ENCODE measurements at regions not wholly inside any gene's neighbourhood (a gene's known extent, or its start where the extent isn't known, plus 50 kb on each side); places are given as distances from the start of the nearest gene placed in this dataset.
"Not testable (repeated sequence)": the region's sequence is repeated elsewhere in the genome, so short reads cannot be mapped to it uniquely, and the experiment has no call there.

DNA sequence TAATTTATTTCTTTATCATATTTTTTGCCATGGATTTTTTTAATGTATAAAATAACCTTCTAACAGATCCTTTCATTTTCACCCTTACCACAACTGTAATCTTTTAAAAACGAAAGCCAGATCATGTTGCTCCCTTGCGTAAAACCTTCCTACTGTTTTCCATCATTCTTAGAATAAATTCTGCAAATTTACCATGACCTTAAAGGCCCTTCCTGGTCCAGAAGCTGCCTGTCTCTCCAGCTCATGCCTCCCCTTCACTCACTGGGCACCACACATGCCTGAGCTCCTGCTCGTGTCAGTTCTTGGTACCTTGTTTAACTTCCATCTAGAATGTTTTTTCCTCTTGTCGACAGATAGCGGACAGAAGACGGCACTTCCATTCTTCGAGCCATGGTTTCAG is 245.0 kb upstream of the CDH5 start:
- in situ Hi-C loops (cut with MboI; ENCODE audit: low sequenced_read_pairs), result no loop called here

DNA sequence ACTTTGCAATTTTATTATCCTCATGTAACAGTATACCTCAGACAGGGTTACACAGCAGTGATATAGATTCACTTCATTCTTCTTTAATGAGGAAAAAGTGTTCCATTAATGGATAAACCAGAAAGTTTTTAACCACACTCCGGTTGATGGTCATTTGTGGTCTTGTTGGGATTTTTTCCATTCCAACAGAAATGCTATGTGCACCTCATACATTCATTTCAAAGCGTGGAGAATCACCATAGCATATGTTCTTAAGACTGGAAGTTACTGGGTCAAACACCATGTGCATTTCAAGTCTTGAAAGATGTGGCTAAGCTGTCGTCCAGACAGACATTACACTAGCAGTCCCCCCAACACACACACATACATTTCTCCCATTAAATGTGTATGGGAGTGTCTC is 245.8 kb upstream of the CDH5 start:
- in situ Hi-C loops (cut with MboI; ENCODE audit: low sequenced_read_pairs), result no loop called here

DNA sequence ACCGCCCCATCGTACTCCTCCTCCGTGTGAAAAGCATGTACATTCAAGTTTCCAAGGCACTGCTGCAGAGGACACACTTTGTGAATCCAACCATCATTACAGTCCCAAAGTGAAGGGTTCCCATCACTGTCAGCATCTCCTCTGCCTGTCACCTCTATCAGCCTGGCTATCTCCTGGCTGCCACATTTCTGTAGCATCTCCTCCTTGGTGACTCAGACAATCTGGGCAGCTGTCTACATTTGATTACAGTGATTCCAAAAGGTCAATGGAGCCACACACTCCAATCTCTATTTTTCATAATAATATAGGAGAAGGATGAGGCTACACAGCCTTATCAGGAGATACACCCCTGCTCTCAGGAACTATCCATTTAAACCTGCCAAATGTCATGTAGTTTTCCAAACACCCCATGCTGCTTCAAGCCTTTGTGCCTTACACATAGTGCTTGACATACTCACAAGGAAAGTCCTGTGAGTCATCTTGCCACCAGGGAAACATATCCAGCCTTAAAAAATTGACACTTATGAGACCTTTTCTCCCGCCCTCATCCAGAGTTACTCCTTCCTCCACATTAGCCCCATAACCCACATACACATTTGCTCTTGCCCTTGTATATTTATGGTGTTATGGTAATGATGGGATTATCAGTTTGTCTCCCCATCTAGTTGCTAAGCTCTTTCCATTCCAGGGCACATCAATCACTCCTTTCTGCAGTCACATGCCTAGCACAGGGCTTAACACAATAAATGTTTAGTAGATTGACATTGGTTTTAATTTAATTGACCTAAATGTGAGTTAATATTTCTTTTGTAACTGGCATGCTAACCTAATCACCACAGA is 250.1 kb upstream of the CDH5 start:
- in situ Hi-C loops (cut with MboI; ENCODE audit: low sequenced_read_pairs), result no loop called here

DNA sequence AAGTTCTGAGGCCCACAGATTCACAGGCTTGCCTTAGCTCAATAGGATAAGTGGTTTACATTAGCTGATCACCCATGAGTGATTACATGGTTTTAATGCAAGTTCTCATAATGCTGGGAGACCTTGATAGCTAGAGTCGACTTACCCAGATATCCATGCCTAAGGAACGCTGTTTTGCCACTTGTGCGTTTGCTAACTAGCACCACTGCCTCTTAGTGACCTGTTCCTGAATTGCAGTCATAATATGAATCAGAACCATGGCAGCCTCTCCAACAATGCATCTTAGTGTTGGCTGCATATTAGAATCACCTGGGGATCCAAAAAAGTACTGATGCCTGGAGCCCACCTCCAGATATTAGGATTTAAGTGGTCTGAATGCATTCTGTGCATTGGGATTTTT is 251.1 kb upstream of the CDH5 start:
- in situ Hi-C loops (cut with MboI; ENCODE audit: low sequenced_read_pairs), result no loop called here

DNA sequence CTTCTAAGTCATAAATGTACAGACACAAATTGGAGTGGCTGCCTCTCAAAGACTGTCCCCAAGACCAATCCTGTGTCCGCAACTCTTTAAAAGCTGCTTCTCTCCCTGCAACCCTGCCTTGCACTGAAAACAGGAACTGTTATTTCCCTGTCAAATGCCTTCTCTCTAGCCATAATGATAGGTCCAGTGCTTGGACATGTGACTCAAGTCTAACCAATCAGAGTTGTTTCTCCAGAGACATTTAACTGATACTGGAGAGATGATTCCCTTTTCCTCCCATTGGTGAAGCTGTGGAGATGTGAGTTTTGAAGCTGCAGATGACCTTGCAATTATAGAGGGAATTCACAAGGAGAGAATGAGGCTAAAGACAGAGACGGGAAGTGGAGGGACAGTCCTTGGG is 253.3 kb upstream of the CDH5 start:
- in situ Hi-C loops (cut with MboI; ENCODE audit: low sequenced_read_pairs), result no loop called here

DNA sequence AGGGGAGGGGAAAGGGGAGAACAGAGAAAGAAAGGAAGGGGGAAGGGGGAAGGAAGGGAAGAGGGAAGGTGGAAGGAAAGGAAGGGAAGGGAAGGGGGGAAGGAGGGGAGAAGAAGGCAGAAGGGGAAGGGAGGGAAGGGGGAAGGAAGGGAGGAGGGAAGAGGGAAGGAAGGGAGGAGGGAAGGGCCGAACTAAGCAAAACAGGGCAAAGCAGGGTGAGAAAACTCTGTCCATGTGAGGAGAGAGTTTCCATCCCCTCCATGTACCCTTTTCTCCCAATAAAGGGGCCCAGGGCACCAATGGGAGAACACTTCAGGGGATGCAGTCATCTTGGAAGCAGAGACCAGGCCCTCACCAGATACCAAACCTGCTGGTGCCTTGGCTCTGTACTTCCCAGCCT is 256.8 kb upstream of the CDH5 start:
- in situ Hi-C loops (cut with MboI; ENCODE audit: low sequenced_read_pairs), result no loop called here

DNA sequence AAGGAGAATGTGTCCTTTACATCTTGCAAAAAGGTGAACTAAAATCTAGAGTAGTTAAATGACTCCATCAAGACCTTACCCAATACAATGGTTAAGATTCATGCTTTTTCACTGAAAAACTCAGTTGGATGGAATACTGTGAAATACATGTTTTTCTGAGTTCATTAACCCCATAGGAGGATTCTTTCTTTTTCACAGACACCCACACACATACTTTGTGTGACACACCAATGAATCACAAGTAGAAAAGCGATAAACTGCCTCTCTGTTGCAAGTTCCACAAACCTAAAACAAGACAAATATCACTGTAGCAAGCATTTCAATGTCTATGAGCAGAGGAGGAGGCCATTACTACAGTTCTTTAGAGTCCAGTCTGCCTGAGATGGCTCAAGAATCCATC is 258.8 kb upstream of the CDH5 start:
- in situ Hi-C loops (cut with MboI; ENCODE audit: low sequenced_read_pairs), result no loop called here

DNA sequence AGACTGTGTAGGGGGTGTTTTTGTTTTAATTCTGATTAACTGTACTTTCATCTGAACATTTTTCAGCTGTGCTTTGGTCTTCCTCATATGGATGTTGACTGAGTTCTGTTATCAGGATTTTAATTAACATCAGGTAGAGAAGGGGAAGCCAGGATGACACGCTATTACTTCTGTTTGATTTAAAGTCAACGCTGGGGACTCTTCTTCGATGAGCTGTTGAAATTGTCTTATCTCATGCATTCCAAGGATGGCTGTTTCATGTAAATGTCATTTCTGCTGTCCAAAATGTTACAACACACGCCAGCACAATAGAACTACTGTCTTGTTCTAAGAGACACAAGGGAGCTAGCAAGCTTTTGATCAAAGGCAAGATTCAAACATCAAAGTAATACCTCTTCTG is 263.3 kb upstream of the CDH5 start:
- in situ Hi-C loops (cut with MboI; ENCODE audit: low sequenced_read_pairs), result no loop called here

DNA sequence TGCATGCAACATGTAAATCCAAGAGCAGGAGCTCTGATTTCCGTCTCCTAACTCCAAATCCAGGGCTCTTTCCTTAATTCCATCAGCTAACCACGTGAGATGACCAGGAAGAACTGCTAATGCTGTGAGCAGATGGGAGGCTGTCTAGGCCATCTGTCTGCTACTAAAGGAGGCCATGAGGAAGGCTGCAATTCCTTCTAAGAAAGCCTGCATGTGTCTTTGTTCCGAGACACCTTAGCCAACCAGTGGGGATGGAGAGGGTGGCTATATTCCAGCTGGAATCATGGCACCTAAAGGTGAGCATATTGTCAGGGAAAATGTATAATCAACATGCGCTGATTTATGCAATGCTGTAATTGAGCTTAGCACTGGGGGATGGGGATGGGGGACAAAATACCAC is 267.2 kb upstream of the CDH5 start:
- in situ Hi-C loops (cut with MboI; ENCODE audit: low sequenced_read_pairs), result no loop called here

DNA sequence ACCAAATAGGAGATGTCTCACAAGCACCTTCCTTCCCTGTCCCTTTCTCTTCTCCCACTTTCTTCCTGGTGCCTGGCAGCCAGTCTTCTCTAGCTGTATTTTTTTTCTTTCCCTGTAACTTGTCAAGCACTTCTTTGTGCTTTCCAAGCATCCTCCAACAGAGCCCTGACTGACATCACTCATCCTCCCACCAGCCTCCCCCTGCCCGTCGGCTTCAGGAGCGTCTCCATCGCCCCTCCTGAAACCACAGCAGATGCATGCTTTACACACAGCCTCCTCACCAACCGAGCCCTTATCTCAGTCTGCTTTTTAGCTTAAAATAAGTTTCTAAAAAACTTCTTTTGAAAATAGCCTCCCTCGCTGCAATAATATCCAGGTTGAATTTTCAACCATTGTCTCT is 268.7 kb upstream of the CDH5 start:
- in situ Hi-C loops (cut with MboI; ENCODE audit: low sequenced_read_pairs), result no loop called here

DNA sequence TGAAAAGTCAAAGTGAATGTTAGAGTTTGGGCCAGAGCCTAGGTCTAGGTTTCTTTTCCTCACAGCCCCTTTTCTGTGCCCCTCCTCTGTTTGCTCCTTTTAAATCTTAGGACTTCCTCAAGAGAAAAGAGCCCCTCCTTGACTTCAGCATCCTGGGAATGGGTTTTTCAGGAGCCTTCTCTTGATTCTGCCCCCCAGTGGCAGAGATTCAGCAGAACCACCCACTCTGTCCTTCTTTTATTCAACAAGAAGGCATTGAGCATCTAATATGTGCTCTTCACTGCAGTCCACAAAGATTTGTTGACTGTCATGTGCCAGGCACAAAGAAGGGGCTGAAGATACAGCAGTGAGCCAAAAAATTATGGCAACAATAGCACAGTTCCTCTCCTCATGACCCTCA is 270.8 kb upstream of the CDH5 start:
- in situ Hi-C loops (cut with MboI; ENCODE audit: low sequenced_read_pairs), result no loop called here

DNA sequence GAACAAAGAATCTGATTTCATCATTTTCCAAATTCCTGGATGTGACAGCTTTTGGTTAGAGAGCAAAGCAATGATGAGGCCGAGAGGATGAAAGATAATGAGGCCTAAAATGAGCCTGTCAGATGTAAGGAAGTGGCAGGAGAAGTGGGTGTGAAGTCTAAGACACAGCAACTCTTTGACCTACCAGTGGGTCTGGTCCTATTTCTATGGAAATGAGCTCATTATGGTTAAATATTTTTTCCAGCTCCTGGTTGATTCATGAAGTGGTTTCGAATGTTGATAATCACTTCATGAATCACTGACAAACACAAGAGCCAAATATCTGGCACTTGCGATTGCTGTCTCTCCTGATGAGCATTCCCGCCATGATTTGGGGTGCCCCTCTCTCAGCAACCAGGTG is 273.3 kb upstream of the CDH5 start:
- in situ Hi-C loops (cut with MboI; ENCODE audit: low sequenced_read_pairs), result no loop called here

DNA sequence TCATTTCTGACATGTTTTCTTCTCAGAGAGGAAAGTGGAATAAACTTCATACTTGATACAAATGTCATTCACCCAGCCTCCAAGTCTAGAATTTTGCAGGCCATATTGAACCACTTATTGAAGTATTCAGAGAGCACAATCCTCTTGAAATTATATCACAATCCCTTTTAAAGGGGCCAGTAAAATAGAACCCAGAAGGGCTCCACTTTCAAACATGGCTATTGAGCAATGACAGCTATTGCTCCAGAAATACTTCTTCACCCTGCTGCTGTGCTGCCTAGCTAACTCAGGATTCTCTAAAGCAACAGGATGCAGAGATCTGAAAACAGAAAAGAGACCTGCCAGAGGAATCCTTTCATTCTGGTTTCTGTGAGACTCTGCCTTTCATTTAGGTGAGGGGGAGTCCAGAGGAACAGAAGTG is 275.0 kb upstream of the CDH5 start:
- in situ Hi-C loops (cut with MboI; ENCODE audit: low sequenced_read_pairs), result no loop called here

DNA sequence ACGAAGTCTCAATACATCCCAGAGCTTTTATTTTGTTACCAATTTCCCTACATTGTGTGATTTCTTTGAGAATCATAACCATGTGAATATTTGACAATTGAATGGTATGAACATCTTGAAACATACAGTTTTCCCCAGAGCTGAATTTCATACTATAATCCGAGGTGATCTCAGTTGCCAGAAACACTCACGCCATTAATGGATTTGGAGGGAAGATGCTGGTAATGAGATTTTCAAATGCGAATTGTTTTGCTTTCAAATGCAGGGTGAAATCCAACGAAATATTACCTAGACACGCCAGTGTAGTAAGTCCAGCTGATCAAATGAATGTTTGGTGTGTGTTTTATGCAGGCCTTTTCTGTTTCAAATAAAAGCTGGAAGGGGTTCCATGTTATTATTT is 277.8 kb upstream of the CDH5 start:
- in situ Hi-C loops (cut with MboI; ENCODE audit: low sequenced_read_pairs), result no loop called here

DNA sequence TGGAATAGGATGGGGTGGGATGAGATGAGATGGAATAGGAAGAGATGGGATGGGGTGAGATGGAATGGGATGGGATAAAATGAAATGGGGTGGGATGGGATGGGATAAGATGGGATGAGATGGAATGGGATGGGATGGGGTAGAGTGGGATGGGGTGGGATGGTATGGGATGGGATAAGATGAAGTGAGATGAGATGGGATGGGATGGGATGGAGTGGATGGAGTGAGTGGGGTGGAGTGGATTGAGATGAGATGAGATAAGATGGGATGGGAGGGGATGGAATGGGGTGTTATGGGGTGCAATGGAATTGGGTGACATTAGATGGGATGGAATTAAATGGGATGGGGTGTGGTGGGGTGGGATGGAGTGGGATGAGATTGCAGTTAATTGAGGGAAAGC is 279.2 kb upstream of the CDH5 start:
- in situ Hi-C loops (cut with MboI; ENCODE audit: low sequenced_read_pairs), result no loop called here

DNA sequence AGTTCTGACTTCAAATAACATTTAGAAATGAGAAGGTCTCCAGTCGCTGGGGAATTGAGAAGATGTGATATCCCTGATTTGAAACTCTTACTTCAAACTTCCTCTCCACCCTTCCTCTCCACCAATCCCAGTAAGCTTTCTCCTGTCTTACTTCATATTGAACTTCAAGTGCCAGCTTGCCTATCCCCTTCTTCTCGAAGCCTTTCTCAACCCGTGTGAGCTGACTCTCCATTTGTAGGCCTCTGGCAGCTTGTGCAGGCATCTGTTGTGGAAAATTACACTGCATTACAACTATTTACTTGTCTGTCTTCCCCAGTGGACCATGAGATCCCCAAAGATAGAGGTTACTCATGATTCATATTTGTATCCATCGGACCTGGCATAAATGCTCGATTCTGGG is 280.8 kb upstream of the CDH5 start:
- in situ Hi-C loops (cut with MboI; ENCODE audit: low sequenced_read_pairs), result no loop called here

DNA sequence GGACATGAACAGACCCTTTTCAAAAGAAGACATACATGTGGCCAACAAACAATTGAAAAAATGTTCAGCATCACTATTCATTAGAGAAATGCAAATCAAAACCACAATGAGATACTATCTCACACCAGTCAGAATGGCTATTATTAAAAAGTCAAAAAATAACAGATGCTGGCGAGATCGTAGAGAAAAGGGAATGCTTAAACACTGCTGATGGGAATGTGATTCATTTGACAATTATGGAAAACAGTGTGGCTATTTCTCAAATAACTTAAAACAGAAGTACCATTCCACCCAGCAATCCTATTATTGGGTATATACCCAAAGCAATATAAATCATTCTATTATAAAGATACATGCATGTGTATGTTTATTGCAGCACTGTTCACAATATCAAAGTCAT is 281.8 kb upstream of the CDH5 start:
- in situ Hi-C loops (cut with MboI; ENCODE audit: low sequenced_read_pairs), result not testable (repeated sequence)

DNA sequence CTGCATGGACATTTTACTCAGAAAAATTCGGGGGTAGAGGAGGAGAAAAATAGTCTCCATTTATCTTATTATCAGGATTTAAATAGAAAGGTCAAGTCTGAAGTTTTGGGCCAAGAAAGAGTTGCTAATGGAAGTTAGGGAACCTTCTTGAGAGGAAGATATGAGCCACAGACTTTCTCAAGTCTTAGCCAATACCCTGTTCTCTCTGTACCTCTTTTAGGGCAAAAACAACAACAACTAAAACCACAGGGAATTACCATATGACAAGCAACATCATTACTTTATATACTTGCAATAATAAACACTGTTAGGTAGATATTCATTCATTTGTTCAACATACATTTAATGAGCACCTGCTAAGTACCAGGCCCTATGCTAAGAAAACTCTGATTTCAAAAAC is 282.2 kb upstream of the CDH5 start:
- in situ Hi-C loops (cut with MboI; ENCODE audit: low sequenced_read_pairs), result no loop called here

DNA sequence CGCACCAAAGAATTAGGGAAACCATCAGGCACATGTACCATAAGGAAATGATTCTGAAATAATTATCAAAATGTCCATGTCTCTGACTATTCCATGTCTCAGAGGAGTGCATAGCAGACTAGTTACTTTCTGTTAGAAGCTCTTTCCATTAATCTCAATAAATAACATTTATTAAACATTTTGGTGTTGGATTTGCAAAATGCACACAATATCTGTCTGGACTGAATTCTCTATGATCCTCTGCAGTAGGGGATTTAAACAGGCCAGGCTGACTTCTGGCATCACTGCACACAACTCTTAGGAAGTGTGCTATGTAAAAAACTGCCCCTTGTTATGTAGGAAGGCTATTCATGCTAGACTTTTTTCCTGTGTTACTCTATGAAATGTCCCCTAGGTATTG is 283.3 kb upstream of the CDH5 start:
- in situ Hi-C loops (cut with MboI; ENCODE audit: low sequenced_read_pairs), result no loop called here

DNA sequence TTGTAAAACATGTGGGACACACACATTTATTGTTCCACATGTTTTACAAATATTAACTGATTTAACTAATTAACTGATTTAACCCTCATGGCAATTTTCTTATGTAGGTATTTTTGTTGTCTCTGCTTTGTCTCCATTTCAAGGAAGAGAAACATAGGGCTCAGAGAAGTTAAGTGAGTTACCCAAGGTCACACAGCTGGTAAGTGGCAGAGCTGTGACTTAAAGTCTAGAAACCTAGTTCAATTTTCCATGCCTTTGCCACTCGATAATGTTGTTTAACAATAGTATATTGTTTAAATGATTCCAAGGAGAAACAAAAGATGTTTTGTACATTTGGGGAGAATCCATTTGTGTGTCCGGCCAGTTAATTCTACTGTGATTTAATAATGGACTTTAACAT is 284.1 kb upstream of the CDH5 start:
- in situ Hi-C loops (cut with MboI; ENCODE audit: low sequenced_read_pairs), result no loop called here

DNA sequence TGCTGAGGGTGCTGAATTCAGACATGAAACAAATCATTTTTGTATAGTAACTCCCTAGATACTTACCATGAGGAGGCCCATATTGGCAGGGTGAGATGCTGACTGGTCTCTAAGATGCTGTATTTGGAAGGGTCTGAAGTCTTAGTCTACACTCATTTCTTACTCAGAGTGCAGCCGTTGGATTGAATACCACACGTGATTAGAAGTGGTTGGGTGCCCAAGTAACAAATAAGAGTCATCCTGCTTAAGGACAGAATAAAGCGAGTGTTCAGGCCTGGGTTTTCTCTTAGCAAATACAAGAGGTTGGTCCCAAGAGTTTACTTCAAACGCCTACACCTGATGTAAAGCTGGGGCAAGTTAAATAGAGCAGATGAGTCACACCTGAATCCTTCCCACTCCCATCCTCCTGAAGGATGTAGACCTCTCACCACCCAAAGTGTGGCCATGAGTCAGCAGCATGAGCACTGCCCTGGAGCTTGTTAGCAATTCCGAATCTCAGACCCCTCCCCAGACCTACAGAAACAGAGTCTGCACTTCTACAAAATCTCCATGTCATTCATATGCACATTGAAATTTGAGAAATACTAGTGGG is 284.6 kb upstream of the CDH5 start:
- in situ Hi-C loops (cut with MboI; ENCODE audit: low sequenced_read_pairs), result no loop called here

DNA sequence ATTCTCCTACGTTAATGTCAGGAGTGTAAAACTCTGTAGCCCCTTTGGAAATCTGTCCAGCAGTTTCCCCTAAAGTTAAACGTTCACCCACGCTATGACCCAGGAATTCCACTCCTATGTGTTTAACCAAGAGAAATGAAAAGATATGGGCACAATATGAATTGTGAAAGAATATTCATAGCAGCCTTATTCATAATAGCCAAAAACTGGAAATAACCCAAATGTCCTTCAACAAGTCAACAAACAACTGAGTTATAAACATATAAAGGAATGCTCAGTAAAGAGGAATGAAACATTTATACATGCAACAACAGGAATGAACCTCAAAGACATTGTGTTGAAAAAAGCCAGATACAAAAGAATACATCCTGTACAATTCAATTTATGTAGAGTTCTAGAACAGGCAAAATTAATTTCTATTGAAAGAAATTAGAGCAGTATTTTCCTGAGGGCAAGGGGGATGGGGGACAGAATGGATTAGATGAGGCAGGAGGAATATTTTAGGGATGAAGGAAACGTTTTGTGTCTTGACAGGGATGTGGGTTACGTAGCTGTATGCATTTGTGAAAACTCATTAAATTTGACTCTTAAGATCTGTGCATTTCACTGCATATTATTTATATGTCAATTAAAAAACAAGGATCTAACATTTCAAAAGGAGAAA is 286.7 kb upstream of the CDH5 start:
- in situ Hi-C loops (cut with MboI; ENCODE audit: low sequenced_read_pairs), result no loop called here

Measured in HL-60/S4 treated with retinoic acid at 250 ng/mL for 4 days and 3 days (cell line).